ENCODE measurements at regions not wholly inside any gene's neighbourhood (a gene's known extent, or its start where the extent isn't known, plus 50 kb on each side); places are given as distances from the start of the nearest gene placed in this dataset.

DNA sequence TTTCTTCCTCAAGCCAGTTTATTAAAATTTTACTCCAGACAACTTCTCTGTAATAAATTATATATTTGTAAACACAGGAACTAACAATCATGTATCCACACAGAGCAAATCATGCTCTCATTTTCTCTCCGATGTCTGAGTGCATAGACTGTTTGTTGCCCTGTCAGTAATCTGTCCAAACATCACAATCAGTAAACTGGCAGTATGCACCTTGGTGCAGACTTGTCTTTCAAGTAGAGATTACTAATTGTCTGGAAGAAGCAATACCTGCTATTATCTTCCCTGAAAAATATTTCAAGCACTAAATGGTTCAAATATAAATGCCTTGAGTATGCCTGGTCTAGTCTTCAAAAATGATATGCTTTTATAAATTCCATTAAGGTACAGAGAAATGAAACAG is 1260.9 kb downstream of the C4orf33 start:
- H3K36me3 ChIP-seq (ENCODE audit: insufficient read depth, low read length) = no peaks in the 10 kb centered on the region
- no peaks in the 10 kb centered on the region for H3K79me2 ChIP-seq (ENCODE audit: insufficient read depth, low read length)
- no peak overlapping the region for H3K9ac ChIP-seq (ENCODE audit: low read depth, low read length)
- no peak overlapping the region for H3K27ac ChIP-seq (ENCODE audit: low read length)
- no peak for TF ChIP-seq EZH2 (IDR thresholded peaks at IDR 0.05; ENCODE audit: borderline replicate concordance, low read depth, low read length, severe bottlenecking)
- TF ChIP-seq, protein P1, sequence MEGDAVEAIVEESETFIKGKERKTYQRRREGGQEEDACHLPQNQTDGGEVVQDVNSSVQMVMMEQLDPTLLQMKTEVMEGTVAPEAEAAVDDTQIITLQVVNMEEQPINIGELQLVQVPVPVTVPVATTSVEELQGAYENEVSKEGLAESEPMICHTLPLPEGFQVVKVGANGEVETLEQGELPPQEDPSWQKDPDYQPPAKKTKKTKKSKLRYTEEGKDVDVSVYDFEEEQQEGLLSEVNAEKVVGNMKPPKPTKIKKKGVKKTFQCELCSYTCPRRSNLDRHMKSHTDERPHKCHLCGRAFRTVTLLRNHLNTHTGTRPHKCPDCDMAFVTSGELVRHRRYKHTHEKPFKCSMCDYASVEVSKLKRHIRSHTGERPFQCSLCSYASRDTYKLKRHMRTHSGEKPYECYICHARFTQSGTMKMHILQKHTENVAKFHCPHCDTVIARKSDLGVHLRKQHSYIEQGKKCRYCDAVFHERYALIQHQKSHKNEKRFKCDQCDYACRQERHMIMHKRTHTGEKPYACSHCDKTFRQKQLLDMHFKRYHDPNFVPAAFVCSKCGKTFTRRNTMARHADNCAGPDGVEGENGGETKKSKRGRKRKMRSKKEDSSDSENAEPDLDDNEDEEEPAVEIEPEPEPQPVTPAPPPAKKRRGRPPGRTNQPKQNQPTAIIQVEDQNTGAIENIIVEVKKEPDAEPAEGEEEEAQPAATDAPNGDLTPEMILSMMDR (IDR thresholded peaks at IDR 0.05; ENCODE audit: borderline replicate concordance, extremely low read depth, low read length, poor library complexity, severe bottlenecking) = no peak
- H3K9me3 ChIP-seq (ENCODE audit: insufficient read depth, low read length, severe bottlenecking) = no peaks in the 10 kb centered on the region
- H3K27me3 ChIP-seq (ENCODE audit: insufficient read depth, low read length, poor library complexity) = no peaks in the 10 kb centered on the region
- H3K4me3 ChIP-seq (ENCODE audit: low read depth in 1 of 2, low read length in 2 of 2) = no peak overlapping the region
- no peak overlapping the region for H2AFZ ChIP-seq (ENCODE audit: low read depth, low read length)
- H4K20me1 ChIP-seq (ENCODE audit: insufficient read depth, low read length) = no peaks in the 10 kb centered on the region
- no peak overlapping the region for H3K4me2 ChIP-seq (ENCODE audit: insufficient read depth, low read length)
- no peak for DNase-seq
- no peaks in the 10 kb centered on the region for H3K4me1 ChIP-seq (ENCODE audit: insufficient read depth, low read length)
- ATAC-seq (ENCODE audit: insufficient read depth, low read depth) = no peak

GRCh38 chr4:130359542-130359941 is 1263.6 kb downstream of the C4orf33 start:
- Histone ChIP-seq H2AFZ (ENCODE audit: low read depth, low read length) (0 out of 2 replicates have a peak overlapping the region, but pooled peaks have one; percentile 33), H3K4me3 (ENCODE audit: low read depth in 1 of 2, low read length in 2 of 2) (no peak overlapping the region), H3K79me2 (ENCODE audit: insufficient read depth, low read length) (no peaks in the 10 kb centered on the region), H3K27me3 (ENCODE audit: insufficient read depth, low read length, poor library complexity) (no peaks in the 10 kb centered on the region), H4K20me1 (ENCODE audit: insufficient read depth, low read length) (no peaks in the 10 kb centered on the region), H3K9me3 (ENCODE audit: insufficient read depth, low read length, severe bottlenecking) (no peaks in the 10 kb centered on the region), H3K4me1 (ENCODE audit: insufficient read depth, low read length) (no peaks in the 10 kb centered on the region), H3K9ac (ENCODE audit: low read depth, low read length) (no peak overlapping the region), H3K4me2 (ENCODE audit: insufficient read depth, low read length) (no peak overlapping the region), H3K27ac (ENCODE audit: low read length) (no peak overlapping the region), H3K36me3 (ENCODE audit: insufficient read depth, low read length) (no peaks in the 10 kb centered on the region)
- ATAC-seq (ENCODE audit: insufficient read depth, low read depth) = no peak
- no peak for DNase-seq
- TF ChIP-seq EZH2 (IDR thresholded peaks at IDR 0.05; ENCODE audit: borderline replicate concordance, low read depth, low read length, severe bottlenecking) = no peak
- TF ChIP-seq, protein P1 (IDR thresholded peaks at IDR 0.05; ENCODE audit: borderline replicate concordance, extremely low read depth, low read length, poor library complexity, severe bottlenecking) = peak; percentile 50

DNA sequence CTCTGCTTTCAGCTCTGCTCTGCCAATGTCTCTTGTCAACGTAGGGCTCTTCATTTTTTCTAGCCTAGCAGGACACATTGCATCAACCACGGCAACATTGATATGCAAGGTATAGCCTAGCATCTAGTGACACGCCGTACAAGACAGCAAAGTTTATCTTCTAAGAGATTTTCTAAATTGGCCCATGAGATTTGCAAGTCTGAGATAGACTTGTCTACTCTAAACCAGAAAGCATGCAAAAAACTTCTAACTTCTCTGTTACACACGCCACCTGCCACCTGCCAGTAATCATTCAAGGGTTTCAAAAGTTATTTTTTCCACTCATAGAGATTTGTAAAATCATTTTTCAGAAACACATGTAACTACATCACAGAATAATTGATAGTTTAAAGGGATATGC is 1265.7 kb downstream of the C4orf33 start:
- no peaks in the 10 kb centered on the region for H3K4me1 ChIP-seq (ENCODE audit: insufficient read depth, low read length)
- 0 out of 2 replicates have a peak overlapping the region, but pooled peaks have one; percentile 7 for H2AFZ ChIP-seq (ENCODE audit: low read depth, low read length)
- no peak for DNase-seq
- no peaks in the 10 kb centered on the region for H3K36me3 ChIP-seq (ENCODE audit: insufficient read depth, low read length)
- H3K9me3 ChIP-seq (ENCODE audit: insufficient read depth, low read length, severe bottlenecking) = no peaks in the 10 kb centered on the region
- no peak overlapping the region for H3K4me2 ChIP-seq (ENCODE audit: insufficient read depth, low read length)
- H3K27ac ChIP-seq (ENCODE audit: low read length) = no peak overlapping the region
- no peaks in the 10 kb centered on the region for H3K27me3 ChIP-seq (ENCODE audit: insufficient read depth, low read length, poor library complexity)
- no peaks in the 10 kb centered on the region for H3K79me2 ChIP-seq (ENCODE audit: insufficient read depth, low read length)
- ATAC-seq (ENCODE audit: insufficient read depth, low read depth) = no peak
- no peak overlapping the region for H3K4me3 ChIP-seq (ENCODE audit: low read depth in 1 of 2, low read length in 2 of 2)
- TF ChIP-seq, protein P1 (IDR thresholded peaks at IDR 0.05; ENCODE audit: borderline replicate concordance, extremely low read depth, low read length, poor library complexity, severe bottlenecking) = no peak
- TF ChIP-seq EZH2 (IDR thresholded peaks at IDR 0.05; ENCODE audit: borderline replicate concordance, low read depth, low read length, severe bottlenecking) = no peak
- no peak overlapping the region for H3K9ac ChIP-seq (ENCODE audit: low read depth, low read length)
- no peaks in the 10 kb centered on the region for H4K20me1 ChIP-seq (ENCODE audit: insufficient read depth, low read length)

DNA sequence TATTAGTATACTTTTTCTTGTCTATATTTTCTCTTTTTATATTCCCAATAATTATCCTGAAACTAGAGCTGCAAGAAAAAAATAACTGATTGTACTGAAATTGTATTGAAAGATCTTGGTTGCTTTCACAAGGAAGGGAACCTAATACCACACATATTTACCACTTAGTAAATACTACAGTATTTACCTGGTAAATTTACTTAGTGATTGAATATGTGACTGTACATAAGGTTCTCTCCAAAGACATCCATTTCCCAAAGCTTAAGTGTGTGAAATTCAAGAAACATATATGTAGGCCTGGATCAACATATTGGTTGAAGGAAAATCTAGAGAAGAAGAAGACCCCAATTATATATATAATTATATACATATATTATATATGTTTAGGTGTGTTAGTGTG is 1272.7 kb downstream of the C4orf33 start:
- Histone ChIP-seq H3K36me3 (ENCODE audit: insufficient read depth, low read length) (no peaks in the 10 kb centered on the region), H3K79me2 (ENCODE audit: insufficient read depth, low read length) (no peaks in the 10 kb centered on the region), H3K27ac (ENCODE audit: low read length) (no peak overlapping the region), H3K4me3 (ENCODE audit: low read depth in 1 of 2, low read length in 2 of 2) (no peak overlapping the region), H3K9ac (ENCODE audit: low read depth, low read length) (no peak overlapping the region), H3K4me2 (ENCODE audit: insufficient read depth, low read length) (no peak overlapping the region), H3K9me3 (ENCODE audit: insufficient read depth, low read length, severe bottlenecking) (no peaks in the 10 kb centered on the region), H4K20me1 (ENCODE audit: insufficient read depth, low read length) (no peaks in the 10 kb centered on the region), H2AFZ (ENCODE audit: low read depth, low read length) (no peak overlapping the region), H3K4me1 (ENCODE audit: insufficient read depth, low read length) (no peaks in the 10 kb centered on the region), H3K27me3 (ENCODE audit: insufficient read depth, low read length, poor library complexity) (no peaks in the 10 kb centered on the region)
- ATAC-seq (ENCODE audit: insufficient read depth, low read depth) (no peak), DNase-seq (no peak)
- no peak for TF ChIP-seq EZH2 (IDR thresholded peaks at IDR 0.05; ENCODE audit: borderline replicate concordance, low read depth, low read length, severe bottlenecking)
- TF ChIP-seq, protein P1 (IDR thresholded peaks at IDR 0.05; ENCODE audit: borderline replicate concordance, extremely low read depth, low read length, poor library complexity, severe bottlenecking) = no peak

Data from DND-41 (cell line).